ENCODE measurements at regions not wholly inside any gene's neighbourhood (a gene's known extent, or its start where the extent isn't known, plus 50 kb on each side); places are given as distances from the start of the nearest gene placed in this dataset.

GRCh38 chr13:68608147-68608546, 1378.0 kb upstream of the PCDH9 start:
- Mint-ChIP-seq H3K4me3 (no peak overlapping the region), H3K27ac (no peak overlapping the region), H3K4me1 (ENCODE audit: low read depth) (no peaks in the 10 kb centered on the region), H3K9me3 (peaks cover 8% of the 10 kb centered on the region), H3K36me3 (ENCODE audit: low read depth) (no peaks in the 10 kb centered on the region), H3K27me3 (ENCODE audit: insufficient read depth) (no peaks in the 10 kb centered on the region)
- no peak for DNase-seq
- no peak for TF ChIP-seq CTCF (IDR thresholded peaks at IDR 0.05)

GRCh38 chr13:68597641-68598040, 1367.5 kb upstream of the PCDH9 start:
- Mint-ChIP-seq H3K36me3 (ENCODE audit: low read depth) (no peaks in the 10 kb centered on the region), H3K4me3 (no peak overlapping the region), H3K9me3 (peaks cover 12% of the 10 kb centered on the region; the same call in 1 of the 2 replicates), H3K4me1 (ENCODE audit: low read depth) (no peaks in the 10 kb centered on the region), H3K27ac (no peak overlapping the region), H3K27me3 (ENCODE audit: insufficient read depth) (no peaks in the 10 kb centered on the region)
- no peak for DNase-seq
- TF ChIP-seq CTCF (IDR thresholded peaks at IDR 0.05): no peak

GRCh38 chr13:68588623-68589022, 1358.5 kb upstream of the PCDH9 start:
- DNase-seq: no peak
- no peaks in the 10 kb centered on the region for H3K36me3 Mint-ChIP-seq (ENCODE audit: low read depth)
- TF ChIP-seq CTCF (IDR thresholded peaks at IDR 0.05): no peak
- H3K4me3 Mint-ChIP-seq: no peak overlapping the region
- no peaks in the 10 kb centered on the region for H3K27me3 Mint-ChIP-seq (ENCODE audit: insufficient read depth)
- H3K27ac Mint-ChIP-seq: no peak overlapping the region
- H3K9me3 Mint-ChIP-seq: peaks cover 15% of the 10 kb centered on the region
- H3K4me1 Mint-ChIP-seq (ENCODE audit: low read depth): no peaks in the 10 kb centered on the region

GRCh38 chr13:68584776-68585175, 1354.6 kb upstream of the PCDH9 start:
- Mint-ChIP-seq H3K4me3 (no peak overlapping the region), H3K4me1 (ENCODE audit: low read depth) (no peaks in the 10 kb centered on the region), H3K27me3 (ENCODE audit: insufficient read depth) (no peaks in the 10 kb centered on the region), H3K36me3 (ENCODE audit: low read depth) (no peaks in the 10 kb centered on the region), H3K9me3 (peaks cover 19% of the 10 kb centered on the region), H3K27ac (no peak overlapping the region)
- no peak for DNase-seq
- no peak for TF ChIP-seq CTCF (IDR thresholded peaks at IDR 0.05)

- Mint-ChIP-seq H3K4me1 (ENCODE audit: low read depth) (no peaks in the 10 kb centered on the region), H3K27me3 (ENCODE audit: insufficient read depth) (no peaks in the 10 kb centered on the region), H3K4me3 (no peak overlapping the region), H3K27ac (no peak overlapping the region), H3K36me3 (ENCODE audit: low read depth) (0 out of 2 replicates have a peak, but pooled peaks cover 2% of the 10 kb centered on the region), H3K9me3 (peaks cover 35% of the 10 kb centered on the region)
- no peak for DNase-seq
- TF ChIP-seq CTCF (IDR thresholded peaks at IDR 0.05): no peak
Observed at GRCh38 chr13:68574053-68574452, 1343.9 kb upstream of the PCDH9 start.
